GM18861 (cell line): ENCODE measurements at regions not wholly inside any gene's neighbourhood (a gene's known extent, or its start where the extent isn't known, plus 50 kb on each side); places are given as distances from the start of the nearest gene placed in this dataset.

Experiments used
- ATAC-seq: cut with Tn5 transposase; IDR thresholded peaks from one replicate; pipeline ENCODE4 v1.9.1; 2021; ENCODE audit not compliant: unreplicated experiment

DNA sequence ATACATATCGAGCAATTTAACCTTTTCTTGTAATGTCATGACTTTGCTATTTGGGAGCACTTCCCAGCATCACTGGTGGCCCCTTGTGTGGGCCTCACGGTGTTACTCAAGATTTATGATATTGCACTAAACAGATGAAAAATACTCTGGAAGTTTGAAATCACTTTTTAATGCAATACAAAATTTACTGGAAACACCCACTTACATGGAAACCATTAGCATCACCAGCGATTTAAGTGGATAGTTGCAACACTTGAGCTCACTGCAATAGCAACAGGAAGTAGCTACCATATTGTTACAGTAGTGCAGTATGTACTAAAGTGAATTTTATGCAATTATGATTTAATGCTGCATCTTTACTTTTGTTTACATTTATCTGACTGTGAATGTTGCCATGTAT lies 184.4 kb downstream of the MDFIC start:
- ATAC-seq, result no peak

DNA sequence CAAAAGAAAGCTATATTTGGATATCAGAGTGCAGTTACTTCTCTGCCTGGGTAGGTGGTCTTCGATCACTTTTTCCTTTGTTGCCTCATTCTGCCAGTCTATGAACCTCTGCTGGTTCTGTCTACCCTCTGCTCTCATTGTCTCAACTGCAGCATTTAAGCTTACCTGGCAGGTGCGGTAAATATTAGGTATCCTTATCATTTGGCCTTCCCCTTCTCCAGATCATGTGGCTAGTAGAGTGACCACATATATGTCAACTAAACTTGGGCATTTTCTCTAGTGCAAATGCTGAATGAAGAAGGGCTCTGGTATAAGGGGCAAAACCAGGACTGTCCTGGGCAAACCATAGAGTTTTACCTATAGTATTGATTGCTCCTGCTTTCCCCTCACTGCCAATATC lies 180.8 kb downstream of the MDFIC start:
- ATAC-seq, result no peak

DNA sequence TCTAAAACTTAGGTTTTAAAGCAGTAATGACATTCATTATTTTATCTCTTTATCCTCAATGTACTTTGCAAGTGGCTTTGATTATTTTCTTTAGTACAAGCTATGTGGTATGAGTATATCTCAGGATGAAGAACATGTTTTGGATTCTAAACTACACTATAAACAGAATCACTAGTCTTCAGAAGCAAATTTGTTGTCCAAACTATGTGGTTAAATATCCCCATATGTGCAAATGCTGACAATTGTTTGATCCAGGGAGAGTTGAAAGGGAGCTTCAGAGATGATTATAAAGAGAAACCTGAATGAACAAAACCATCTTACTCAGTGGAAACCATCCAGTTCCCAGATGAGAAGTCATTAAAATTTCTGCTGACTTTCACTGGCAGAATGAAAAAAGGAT lies 179.3 kb downstream of the MDFIC start:
- ATAC-seq, result no peak

DNA sequence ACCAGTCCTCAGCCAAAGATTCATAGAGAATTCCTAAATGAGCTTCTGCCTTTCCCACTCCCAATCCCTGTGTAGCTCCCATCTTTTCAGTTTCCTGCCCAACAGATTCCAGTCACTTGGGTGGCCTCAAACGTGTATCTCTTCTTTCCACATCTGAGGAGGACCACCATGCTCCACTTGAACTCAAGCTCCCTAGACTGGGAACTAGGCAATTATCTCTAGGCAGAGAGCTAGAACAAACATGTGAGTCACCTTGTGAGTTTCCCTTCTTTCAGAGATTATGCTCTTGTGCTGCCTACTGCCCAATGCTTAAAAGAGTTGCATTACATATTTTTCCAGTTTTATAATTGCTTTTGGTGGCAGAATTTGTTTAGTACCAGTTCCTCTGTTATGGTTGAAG lies 178.0 kb downstream of the MDFIC start:
- ATAC-seq, result no peak

DNA sequence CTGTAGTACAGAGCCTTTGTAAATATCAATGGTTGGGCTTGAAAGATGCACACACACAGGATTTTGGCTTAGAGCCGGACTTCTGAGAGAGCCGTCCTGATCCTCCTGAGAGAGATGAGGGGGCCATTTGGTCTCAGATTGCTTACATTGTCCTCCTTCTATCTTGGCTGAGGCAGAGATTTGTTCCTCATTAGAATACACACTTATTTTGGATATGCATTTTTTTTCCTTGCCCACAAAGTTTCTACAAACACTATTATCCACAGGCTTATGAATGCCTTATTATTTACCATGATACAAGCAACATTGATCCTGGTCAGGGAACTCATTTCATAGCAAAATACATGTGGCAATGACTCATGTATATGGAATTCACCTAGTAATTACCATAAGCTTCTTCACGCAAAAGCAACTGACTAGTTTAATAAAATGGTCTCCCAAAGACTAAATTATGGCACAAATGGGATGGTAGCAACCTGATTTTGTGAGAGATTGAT lies 175.3 kb downstream of the MDFIC start:
- ATAC-seq, result no peak

DNA sequence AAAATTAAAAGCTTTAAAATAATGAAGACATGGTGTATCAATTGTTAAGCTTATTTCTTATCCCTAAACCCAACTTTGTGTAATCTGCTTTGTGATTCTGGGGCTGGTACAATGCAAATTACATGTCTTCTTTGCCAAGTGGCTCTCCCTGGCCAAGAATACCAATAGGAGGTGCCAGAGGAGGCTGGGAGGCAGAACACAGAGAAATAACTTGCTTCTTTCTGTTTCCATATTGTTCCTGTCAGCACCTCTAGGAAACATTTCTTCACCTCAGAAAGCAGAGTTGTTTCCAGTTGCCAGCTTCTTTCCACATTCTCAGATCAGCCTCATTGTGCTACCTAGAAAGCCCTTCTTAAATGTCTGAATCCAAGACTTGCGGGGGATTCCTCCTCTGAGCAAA lies 174.4 kb downstream of the MDFIC start:
- no peak for ATAC-seq

DNA sequence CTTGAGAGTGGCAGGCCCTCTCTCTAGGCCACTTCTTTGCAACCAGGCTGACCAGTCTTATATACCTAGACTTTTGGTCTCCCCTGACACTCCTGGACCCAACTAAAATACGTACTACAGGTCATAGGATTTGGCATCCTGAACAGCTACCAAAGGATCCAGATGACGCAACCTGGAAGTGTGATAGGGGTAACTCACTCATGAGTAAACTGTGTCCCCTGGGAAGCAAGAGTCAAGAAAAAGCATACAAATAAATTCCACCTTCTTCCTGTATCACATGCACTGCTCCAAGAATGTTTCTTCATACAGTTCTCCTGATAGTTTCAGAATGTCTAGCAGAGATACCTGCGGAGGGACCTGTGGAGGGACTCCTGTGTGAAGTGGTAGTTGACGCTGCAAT lies 172.3 kb downstream of the MDFIC start:
- ATAC-seq, result no peak

DNA sequence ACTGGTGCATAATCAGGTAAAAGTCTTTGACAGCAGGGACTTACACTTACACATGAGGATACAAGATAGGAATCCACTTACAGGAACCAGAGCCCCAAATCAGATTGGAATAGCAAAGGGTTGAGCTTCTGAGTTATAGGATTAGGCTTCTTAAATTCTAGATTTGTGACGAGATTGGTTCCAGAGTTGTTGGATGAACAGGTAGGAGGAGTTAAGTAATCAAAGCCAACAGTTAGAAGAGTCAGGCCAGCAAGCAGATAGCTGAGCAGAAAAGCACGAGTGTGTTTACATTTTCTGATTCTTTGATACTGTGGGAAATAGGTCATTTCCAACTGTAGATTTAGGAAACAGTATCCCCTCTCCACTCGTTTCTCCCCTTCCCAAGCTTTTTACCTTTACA lies 167.0 kb downstream of the MDFIC start:
- no peak for ATAC-seq

DNA sequence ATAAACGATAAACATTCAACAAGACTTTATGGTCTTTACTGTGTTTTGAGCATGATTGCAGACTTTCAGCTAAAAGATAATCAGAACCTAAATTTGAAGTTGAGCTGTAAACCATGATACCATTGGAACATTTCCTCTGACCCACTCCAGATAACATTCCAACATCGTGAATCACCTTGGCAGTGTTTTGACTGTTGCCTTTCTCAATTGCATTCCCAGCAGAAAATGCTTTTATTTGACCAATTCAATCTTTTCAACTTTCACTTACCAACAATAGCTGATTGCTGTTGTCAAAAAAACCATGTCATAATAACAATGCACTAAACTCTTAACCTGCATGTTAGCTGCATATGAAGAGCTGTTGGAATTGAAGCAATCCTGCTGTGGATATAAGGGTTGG lies 165.5 kb downstream of the MDFIC start:
- no peak for ATAC-seq

DNA sequence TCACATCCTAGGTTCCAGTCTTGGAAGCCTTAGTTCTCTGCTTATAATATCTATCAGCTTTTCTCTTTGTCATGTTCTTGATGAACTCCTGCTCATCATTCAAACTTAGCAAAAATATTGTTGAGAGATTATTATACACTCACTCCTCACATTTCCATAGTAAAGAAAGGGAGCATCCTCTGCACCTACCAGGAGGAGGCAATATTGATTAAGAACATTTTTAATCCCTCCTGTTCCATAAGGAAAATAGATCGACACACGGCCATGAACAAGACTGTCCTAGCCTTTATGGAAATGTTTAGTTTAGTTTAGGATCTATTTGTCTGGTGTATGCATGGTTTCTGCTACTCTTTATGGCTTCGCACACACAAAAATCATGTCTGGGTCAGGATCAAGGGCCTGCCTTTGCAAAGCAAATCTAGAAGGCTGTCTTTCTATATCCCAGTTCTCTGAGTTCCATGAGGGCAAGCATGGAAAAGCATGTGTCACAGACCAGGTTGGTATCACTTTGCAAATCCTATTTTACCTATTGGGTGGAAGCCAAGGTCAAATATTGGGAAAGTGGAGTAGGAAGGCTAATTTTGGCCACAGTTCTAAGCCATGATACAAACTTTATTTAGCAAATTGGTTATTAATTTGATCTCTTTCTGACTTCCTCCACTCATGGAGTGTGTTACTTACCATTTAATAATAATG lies 164.4 kb downstream of the MDFIC start:
- no peak for ATAC-seq

DNA sequence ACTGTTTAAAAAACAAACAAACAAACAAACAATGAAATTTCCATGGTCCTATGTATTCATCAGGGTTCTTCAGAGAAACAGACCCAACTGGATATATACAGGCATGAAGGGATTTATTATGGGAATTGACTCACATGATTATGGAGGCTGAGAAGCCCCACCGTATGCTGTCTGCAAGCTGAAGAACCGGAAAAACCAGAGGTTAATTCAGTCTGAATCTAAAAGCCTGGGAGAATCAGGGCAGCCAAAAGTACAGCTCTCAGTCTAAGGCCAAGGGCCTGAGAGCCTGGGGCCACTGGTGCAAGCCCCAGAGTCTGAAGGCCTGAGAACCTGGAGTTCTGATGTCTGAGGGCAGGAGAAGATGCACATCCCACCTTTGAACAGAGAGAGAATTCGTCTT lies 163.5 kb downstream of the MDFIC start:
- no peak for ATAC-seq

DNA sequence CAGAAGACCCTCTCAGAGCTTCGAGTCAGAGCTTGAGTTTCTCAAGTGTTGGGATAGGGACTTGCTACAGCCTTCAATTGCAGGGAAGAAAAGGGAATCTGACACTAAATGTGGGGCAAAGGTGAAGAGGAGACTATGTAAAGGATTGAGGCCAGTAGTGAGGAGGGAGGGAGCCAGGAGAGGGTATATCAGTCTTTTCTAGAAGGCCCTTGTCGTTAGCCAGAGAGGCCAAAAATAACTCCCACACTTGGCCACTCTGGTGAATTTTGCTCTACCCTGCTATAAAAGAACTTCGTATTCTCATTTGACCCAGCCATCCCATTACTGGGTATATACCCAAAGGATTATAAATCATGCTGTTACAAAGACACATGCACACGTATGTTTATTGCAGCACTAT lies 162.0 kb downstream of the MDFIC start:
- ATAC-seq, result no peak

DNA sequence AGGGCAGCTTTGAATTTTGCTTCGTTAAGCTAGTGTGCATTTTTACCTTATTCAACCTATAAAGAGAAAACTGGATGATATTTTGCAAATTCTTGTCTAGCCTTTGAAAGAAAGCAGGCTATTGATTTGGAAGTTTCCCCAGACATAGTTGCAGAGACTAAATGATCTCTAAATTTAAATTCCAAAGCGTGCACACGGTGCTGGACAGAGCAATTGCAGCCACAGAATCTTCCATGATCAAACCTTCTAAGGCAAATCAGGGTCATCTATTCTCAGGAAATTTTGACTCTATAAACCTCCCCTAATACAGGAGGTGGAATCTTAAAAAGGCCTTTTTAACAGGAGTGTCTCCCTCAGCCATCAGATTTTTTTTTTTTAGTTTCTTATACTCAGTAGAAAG lies 159.9 kb downstream of the MDFIC start:
- ATAC-seq, result no peak

DNA sequence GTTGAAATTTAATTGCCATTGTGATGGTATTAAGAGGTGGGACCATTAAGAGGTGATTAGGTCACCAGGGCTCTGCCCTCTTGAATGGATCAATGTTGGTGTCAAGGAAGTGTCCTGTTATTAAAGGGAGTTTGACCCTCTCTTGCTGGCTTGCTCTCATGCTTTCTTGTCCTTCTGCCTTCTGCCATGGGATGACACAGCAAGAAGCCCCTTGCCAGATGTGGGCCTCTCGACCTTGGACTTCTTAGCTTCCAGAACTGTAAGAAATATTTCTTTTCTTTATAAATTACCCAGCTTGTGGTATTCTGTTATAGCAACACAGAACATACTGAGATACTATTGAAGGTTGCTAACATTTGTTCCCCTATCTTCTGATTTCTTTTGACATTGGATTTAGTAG lies 157.0 kb downstream of the MDFIC start:
- ATAC-seq, result no peak

DNA sequence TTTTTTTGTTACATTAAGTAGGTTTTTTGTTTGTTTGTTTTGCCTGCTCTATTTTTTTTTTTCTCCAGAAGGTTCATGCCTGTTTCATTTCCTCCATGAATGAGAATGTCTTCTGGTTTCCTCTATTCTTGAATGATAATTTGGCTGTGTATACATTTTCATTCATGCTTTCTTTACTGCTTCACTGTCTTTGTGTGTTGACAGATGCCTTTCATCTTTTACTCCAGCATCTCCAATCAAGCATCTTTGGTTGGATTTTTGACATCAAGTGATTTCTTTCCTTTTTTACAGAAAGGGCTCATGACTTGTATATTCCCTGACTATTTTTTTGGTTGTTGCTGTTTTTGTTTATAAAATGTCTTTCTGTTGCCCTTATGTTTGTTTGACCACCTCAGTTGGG lies 156.5 kb downstream of the MDFIC start:
- no peak for ATAC-seq

DNA sequence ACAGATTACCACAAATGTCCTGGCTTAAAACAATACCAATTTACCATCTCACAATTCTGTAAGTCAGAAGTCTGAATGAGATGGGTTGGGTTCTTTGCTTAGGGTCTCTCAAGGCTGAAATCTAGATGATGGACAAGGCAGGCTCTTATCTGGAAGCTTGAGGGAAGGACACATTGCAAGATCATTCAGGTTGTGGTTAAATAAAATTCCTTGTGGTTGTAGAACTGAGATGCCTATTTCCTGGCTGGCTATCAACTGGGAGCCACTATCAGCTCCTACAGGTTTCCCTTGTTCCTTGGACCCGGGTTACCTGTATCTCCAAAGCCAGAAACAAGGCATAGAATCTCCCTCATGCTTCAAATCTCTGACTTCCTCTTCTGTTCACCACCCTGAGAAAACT lies 148.4 kb downstream of the MDFIC start:
- ATAC-seq, result no peak
